GM12873 (cell line): ENCODE measurements at regions not wholly inside any gene's neighbourhood (a gene's known extent, or its start where the extent isn't known, plus 50 kb on each side); places are given as distances from the start of the nearest gene placed in this dataset.

ENCODE experiments used
- TF ChIP-seq, protein P1 (sequence below): IDR thresholded peaks from 2 replicates; pipeline ENCODE4 v1.5.1; 2012; ENCODE audit warnings: low read depth, mild to moderate bottlenecking, moderate library complexity, low read length, control low read depth; ENCODE audit not compliant: insufficient read depth; ENCODE audit errors: missing control alignments

DNA sequence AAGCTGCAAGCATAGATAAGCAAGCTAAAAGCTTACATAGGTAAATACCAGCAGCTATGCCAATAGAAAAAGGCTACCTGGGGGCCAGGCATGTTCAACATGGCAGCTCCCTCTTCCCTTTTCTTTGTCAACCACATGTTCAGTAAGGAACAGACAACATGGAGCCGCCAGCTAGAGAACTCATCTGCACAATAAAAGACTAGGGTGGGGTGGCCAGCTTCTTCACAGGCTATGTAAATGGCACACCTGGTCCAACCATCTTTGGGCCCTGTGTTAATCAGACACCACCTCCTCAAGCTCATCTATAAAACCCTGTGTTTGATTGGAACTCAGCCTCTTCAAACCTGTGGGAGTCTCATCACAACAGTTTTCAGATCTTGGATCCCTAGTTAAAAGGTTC, 129.7 kb upstream of the TMPO start:
- TF ChIP-seq, protein P1, sequence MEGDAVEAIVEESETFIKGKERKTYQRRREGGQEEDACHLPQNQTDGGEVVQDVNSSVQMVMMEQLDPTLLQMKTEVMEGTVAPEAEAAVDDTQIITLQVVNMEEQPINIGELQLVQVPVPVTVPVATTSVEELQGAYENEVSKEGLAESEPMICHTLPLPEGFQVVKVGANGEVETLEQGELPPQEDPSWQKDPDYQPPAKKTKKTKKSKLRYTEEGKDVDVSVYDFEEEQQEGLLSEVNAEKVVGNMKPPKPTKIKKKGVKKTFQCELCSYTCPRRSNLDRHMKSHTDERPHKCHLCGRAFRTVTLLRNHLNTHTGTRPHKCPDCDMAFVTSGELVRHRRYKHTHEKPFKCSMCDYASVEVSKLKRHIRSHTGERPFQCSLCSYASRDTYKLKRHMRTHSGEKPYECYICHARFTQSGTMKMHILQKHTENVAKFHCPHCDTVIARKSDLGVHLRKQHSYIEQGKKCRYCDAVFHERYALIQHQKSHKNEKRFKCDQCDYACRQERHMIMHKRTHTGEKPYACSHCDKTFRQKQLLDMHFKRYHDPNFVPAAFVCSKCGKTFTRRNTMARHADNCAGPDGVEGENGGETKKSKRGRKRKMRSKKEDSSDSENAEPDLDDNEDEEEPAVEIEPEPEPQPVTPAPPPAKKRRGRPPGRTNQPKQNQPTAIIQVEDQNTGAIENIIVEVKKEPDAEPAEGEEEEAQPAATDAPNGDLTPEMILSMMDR, result no peak

DNA sequence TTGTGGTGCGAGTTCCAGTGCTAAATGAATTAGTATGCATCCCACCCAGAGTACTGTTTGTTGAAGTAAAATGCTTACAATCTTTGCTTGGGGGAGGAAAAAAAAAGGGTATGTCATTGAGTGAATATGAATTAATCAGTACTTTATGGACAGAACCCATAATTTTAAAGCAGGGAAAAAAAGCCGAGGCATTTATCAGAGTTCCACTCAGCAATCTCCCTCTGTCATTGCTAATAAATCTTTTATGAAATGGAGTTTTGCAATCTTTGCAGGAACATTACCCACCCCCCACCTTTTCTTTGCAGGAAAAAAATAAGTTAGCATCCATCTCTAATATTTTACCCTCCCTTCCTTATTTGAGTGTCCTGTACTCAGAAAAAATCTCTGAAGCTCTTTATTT, 127.9 kb upstream of the TMPO start:
- TF ChIP-seq, protein P1, result no peak

DNA sequence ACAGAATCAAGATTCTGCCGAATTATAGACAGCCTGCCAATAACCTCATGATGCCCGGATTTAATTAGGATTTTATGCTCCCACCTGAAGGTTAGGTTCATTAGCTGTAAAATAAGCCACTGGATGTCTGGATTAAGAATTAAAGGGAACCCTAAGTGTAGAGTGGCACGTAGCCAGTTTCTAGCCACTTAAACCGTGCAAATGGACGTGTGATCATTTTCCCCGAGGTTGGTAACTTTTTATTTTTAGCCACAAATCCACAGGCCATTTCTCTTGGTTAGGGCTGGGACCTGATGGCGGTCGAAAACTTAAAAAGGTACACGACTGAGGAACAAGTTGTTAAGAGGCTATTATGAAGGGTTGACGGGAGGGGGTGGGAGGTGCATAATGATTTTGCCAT, 127.3 kb upstream of the TMPO start:
- TF ChIP-seq, protein P1, result no peak

DNA sequence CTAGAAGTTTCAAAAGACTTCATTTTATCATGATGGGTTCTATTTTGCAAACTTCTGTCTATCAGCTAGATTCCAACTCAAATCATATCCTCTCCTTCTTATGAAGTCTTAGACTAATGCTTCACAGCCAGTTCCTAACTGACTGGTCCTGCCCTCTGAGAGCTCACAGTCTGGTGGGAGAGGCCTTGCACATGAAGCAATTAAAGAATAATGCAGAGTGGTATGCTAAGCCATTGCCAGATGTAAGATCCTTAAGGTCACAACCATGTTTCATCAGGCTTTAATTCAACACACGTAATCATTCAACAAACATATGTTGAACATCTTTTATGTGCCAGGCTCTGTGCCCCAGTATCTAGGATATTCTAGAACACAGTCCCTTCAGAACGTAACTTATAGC, 125.8 kb upstream of the TMPO start:
- TF ChIP-seq, protein P1, result no peak

DNA sequence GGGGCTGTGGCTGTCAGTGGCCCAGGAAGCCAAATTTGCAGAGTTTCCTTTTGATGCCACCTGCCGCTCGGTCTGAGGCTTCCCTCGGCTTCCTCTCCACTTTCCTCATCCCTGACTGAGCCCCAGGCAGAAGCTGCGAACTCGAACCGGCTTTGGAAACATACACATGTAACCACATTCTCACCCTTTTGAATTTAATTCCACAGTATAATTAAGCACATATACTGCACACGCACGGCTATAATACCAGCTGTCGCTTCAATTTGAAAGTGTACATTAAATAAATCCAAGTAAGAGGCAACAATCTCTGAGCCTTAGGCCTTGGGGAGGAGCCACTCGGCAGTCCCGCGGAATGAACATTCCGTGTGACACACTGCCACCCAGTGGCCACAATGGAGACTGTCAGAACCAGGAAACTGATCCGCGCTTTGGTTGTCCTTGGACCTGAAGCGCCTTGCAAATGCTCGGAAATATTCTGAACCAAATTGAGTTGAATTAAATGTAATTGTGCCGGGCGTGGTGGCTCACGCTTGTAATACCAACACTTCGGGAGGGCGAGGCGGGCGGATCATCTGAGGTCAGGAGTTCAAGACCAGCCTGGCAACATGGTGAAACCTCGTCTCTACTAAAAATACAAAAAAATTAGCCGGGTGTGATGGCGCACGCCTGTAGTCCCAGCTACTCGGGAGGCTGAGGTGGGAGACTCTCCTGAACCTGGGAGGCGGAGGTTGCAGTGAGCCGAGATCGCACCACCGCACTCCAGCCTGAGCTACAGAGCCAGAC, 117.9 kb upstream of the TMPO start:
- TF ChIP-seq, protein P1, result peak; percentile 86

DNA sequence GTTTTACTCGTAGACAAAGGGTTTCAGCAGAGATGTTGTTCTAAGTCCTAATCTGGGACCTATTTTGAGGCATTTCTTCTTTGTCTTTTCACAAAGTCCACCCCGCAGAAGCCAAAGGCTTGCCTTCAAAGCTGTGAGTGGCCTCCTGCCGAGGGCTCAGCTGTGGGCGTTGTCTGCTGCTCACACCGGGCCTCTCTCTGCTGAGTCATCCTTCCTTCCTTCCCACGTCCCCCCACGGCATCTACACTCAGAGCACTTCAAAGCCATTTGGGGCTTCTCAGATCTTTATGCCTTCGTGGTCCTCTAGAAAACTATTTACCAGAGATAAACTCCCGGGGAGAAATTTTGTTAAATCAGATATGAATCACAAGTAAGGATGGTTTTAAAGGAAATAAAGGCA, 115.9 kb upstream of the TMPO start:
- TF ChIP-seq, protein P1, result no peak

DNA sequence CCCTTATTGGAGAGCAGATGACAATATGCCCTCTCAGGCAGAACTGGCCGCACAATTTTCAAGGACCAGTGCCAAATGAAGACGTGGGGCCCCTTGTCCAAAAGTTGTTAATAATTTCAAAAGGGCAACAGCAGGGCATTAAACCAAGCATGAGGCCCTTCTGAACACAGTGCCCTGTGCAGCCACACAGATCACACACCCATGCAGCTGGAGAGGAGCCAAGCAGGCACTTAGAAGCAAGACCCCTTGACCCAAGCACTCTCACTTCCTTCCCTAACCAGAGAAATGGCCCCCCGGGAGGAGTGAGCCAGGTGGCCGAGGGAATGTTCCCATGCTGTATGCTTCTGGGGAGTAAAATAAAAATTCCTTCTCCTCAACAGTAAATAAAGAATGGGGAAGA, 114.0 kb upstream of the TMPO start:
- TF ChIP-seq, protein P1, result no peak
